K562 (cell line): ENCODE measurements at regions not wholly inside any gene's neighbourhood (a gene's known extent, or its start where the extent isn't known, plus 50 kb on each side); places are given as distances from the start of the nearest gene placed in this dataset.
A peak's percentile ranks its signal among the peaks of the same experiment; 100 is the strongest.

Experiments used
- ATAC-seq: fragments of 200-7000 bp; cut with Tn5 transposase; 3 replicates; pipeline ENCODE4 v1.9.1; 2020; ENCODE audit warnings: moderate library complexity
- BruUV-seq: library from RNA; stranded (reverse); fragments of 400-500 nt; replicated peaks from 2 replicates; lab custom pipeline; 2021; lab: Mats Ljungman, UMichigan
- CTCF ChIA-PET: fragments of 300-600 bp; formaldehyde crosslinking; extraction: SDS; loops from one replicate; lab custom pipeline; 2021; ENCODE audit warnings: low intra/inter-chr PET ratio; lab: Yijun Ruan, JAX
- POLR2A ChIA-PET: fragments of 300-600, 350-650 bp; sonication (Branson Sonifier 250); formaldehyde crosslinking; extraction: SDS; loops from one replicate; lab custom pipeline; 2021; ENCODE audit warnings: antibody characterized with exemption, inconsistent platforms; lab: Yijun Ruan, JAX
- DNase-seq, 4 experiments: peaks; one replicate each; pipeline versions ENCODE4 v3.0.0 to v3.0.0-alpha.2; 2011 to 2018; ENCODE audit warnings: low spot score in 3 of 4, mixed read lengths in 3 of 4; ENCODE audit errors: extremely low read depth in 1 of 4
- FAIRE-seq: peaks from 2 replicates; lab custom pipeline; 2011; peaks lifted over from hg19 to GRCh38; lab: Jason Lieb, UNC
- H2AFZ ChIP-seq: 2 replicates; pipeline ENCODE4 v1.6.0; 2011; ENCODE audit warnings: low read depth, low read length, control low read depth, inconsistent platforms
- H3K27ac ChIP-seq: fragments of 200-600 bp; 3 replicates; pipeline ENCODE4 v1.8.0; 2011; ENCODE audit warnings: low read depth, mild to moderate bottlenecking, control low read depth, inconsistent platforms, low read length, moderate library complexity, mixed read lengths; ENCODE audit errors: extremely low read depth
- H3K27me3 ChIP-seq, 2 experiments: fragments of 300-600 bp in 1 of 2; 2 replicates in 1 of 2; 3 replicates in 1 of 2; pipeline versions ENCODE4 v1.6.0 to v1.8.0; 2011; ENCODE audit warnings: inconsistent platforms in 2 of 2, low read length in 2 of 2, mild to moderate bottlenecking in 1 of 2, mixed read lengths in 1 of 2, moderate library complexity in 1 of 2; ENCODE audit not compliant: control insufficient read depth in 2 of 2, insufficient read depth in 2 of 2
- H3K36me3 ChIP-seq: fragments of 300-600 bp; 3 replicates; pipeline ENCODE4 v1.8.0; 2011; ENCODE audit warnings: mild to moderate bottlenecking, low read length, inconsistent platforms; ENCODE audit not compliant: control insufficient read depth, insufficient read depth
- H3K4me1 ChIP-seq, 2 experiments: fragments of 200-600 bp in 1 of 2; replicated peaks in 1 of 2; 2 replicates in 1 of 2; 3 replicates in 1 of 2; pipeline versions ENCODE4 v1.5.1 to v1.8.0; 2011; ENCODE audit warnings: inconsistent platforms in 2 of 2, low read length in 2 of 2, mild to moderate bottlenecking in 1 of 2, mixed read lengths in 1 of 2, moderate library complexity in 1 of 2; ENCODE audit not compliant: control insufficient read depth in 2 of 2, insufficient read depth in 2 of 2
- H3K4me2 ChIP-seq: 2 replicates; pipeline ENCODE4 v1.6.1; 2011; ENCODE audit warnings: low read length, control low read depth, inconsistent platforms, mixed read lengths; ENCODE audit not compliant: insufficient read depth
- H3K4me3 ChIP-seq: fragments of 200-600 bp; sonication (generic), shearing (Covaris generic); 2 replicates; pipeline ENCODE4 v1.5.1; 2016; ENCODE audit warnings: control low read depth, inconsistent platforms
- H3K79me2 ChIP-seq: fragments of 200-600 bp; 3 replicates; pipeline ENCODE4 v1.8.0; 2011; ENCODE audit warnings: low read length, inconsistent platforms; ENCODE audit not compliant: control insufficient read depth, insufficient read depth
- H3K9ac ChIP-seq, 2 experiments: 2 replicates each; pipeline versions ENCODE4 v1.6.0 to v1.6.1; 2011; ENCODE audit warnings: low read depth in 2 of 2, low read length in 2 of 2, control low read depth in 1 of 2, inconsistent platforms in 1 of 2, mild to moderate bottlenecking in 1 of 2, mixed read lengths in 1 of 2; ENCODE audit not compliant: insufficient read depth in 1 of 2
- H3K9me1 ChIP-seq: one replicate; pipeline ENCODE4 v1.6.0; 2011; ENCODE audit warnings: inconsistent platforms, mild to moderate bottlenecking, low read length, moderate library complexity; ENCODE audit not compliant: control insufficient read depth, insufficient read depth
- H3K9me3 ChIP-seq: replicated peaks from 2 replicates; pipeline ENCODE4 v1.5.1; 2011; ENCODE audit warnings: low read depth, low read length, inconsistent platforms; ENCODE audit not compliant: control insufficient read depth, insufficient read depth
- H4K20me1 ChIP-seq: replicated peaks from 2 replicates; pipeline ENCODE4 v1.6.1; 2011; ENCODE audit warnings: low read length, inconsistent platforms, mixed read lengths; ENCODE audit not compliant: control insufficient read depth, insufficient read depth
- KLF6 ChIP-seq: fragments of 250-450 bp; sonication (Bioruptor Pico); IDR thresholded peaks from 2 replicates; pipeline ENCODE4 v1.4.0; 2020; ENCODE audit warnings: mild to moderate bottlenecking, moderate library complexity, borderline replicate concordance
- U2AF1 ChIP-seq: fragments of 200-400 bp; formaldehyde crosslinking; optimal IDR thresholded peaks from 2 replicates; pipeline ENCODE3; 2017; ENCODE audit warnings: mild to moderate bottlenecking, low read depth, low read length, moderate library complexity
- ZNF197 ChIP-seq: fragments of 200-800 bp; sonication (Bioruptor generic); IDR thresholded peaks from 2 replicates; pipeline ENCODE4 v1.6.1; 2016; ENCODE audit warnings: low read depth, missing genetic modification characterization, missing compliant biosample characterization
- ZNF75A ChIP-seq: fragments of 450-650 bp; formaldehyde crosslinking; IDR thresholded peaks from 2 replicates; pipeline ENCODE4 v1.4.0; 2020; ENCODE audit warnings: mild to moderate bottlenecking
- WGBS: fragments of 100-300 bp; shearing (Covaris generic); methylation state at CpG from one replicate; pipeline ENCODE4 v1.1.6; 2016; ENCODE audit warnings: low coverage, mixed read lengths; ENCODE audit not compliant: insufficient coverage; ENCODE audit errors: missing lambda C conversion rate; 5-methylcytosine and 5-hydroxymethylcytosine counted together
- in situ Hi-C: fragments of 300-500 bp; cut with MboI; formaldehyde crosslinking; loops from 4 replicates; pipeline ENCODE4 v1.15.0; 2018; ENCODE audit warnings: inconsistent platforms, mixed read lengths
- intact Hi-C: fragments of 100-400 bp; cut with micrococcal nuclease; formaldehyde crosslinking; loops from 2 replicates; pipeline ENCODE4 v1.14.2; 2022

GRCh38 chr2:32874931-32875330 lies 71.8 kb upstream of the LTBP1 start:
- in situ Hi-C loops (no loop called here), intact Hi-C loops (no loop called here)
- Histone ChIP-seq H3K4me2 (no peak overlapping the region), H4K20me1 (no peaks in the 10 kb centered on the region), H3K9ac (no peak overlapping the region), H3K27me3 (no peaks in the 10 kb centered on the region), H2AFZ (no peak overlapping the region), H3K79me2 (no peaks in the 10 kb centered on the region), H3K27ac (no peak overlapping the region), H3K36me3 (no peaks in the 10 kb centered on the region), H3K9me1 (no peaks in the 10 kb centered on the region), H3K4me3 (no peak overlapping the region), H3K9me3 (no peaks in the 10 kb centered on the region), H3K4me1 (no peaks in the 10 kb centered on the region; a peak in 1 of 5 replicates)
- no peak for ATAC-seq
- WGBS, result 17% methylated on average over 3 of the region's 3 CpGs
- ChIA-PET CTCF (no interaction called here), POLR2A (interaction anchor here (1.0 to 1.8 kb wide), 2 partner anchors 9 to 387 kb away, joined by 3 to 4 read pairs; no protein-coding TSS in a partner anchor)
- no peak for FAIRE-seq
- DNase-seq, result no peak
- BruUV-seq, result no TSS peak
- TF ChIP-seq ZNF197 (CRISPR knock-in tag) (no peak), U2AF1 (no peak), KLF6 (CRISPR knock-in tag) (no peak), ZNF75A (CRISPR knock-in tag) (no peak)

GRCh38 chr2:32877587-32878510 lies 68.9 kb upstream of the LTBP1 start:
- FAIRE-seq, result no peak
- ChIA-PET POLR2A (interaction anchor here (0.6 to 1.5 kb wide), 5 partner anchors 19 to 194 kb away, joined by 3 to 4 read pairs (median 3); no protein-coding TSS in a partner anchor), CTCF (no interaction called here)
- Histone ChIP-seq H3K4me1 (no peaks in the 10 kb centered on the region; a peak in 1 of 5 replicates), H3K4me3 (no peak overlapping the region), H3K9me3 (no peaks in the 10 kb centered on the region), H3K9me1 (no peaks in the 10 kb centered on the region), H4K20me1 (no peaks in the 10 kb centered on the region), H3K27me3 (no peaks in the 10 kb centered on the region), H3K9ac (no peak overlapping the region), H2AFZ (0 out of 2 replicates have a peak overlapping the region, but pooled peaks have one; percentile 6), H3K36me3 (no peaks in the 10 kb centered on the region), H3K79me2 (no peaks in the 10 kb centered on the region), H3K27ac (no peak overlapping the region), H3K4me2 (no peak overlapping the region)
- no TSS peak for BruUV-seq
- DNase-seq, result no peak
- WGBS, result 42% methylated on average over 12 of the region's 12 CpGs
- in situ Hi-C loops, result no loop called here
- intact Hi-C loops, result no loop called here
- no peak for ATAC-seq
